H9 (cell line): ENCODE measurements at regions not wholly inside any gene's neighbourhood (a gene's known extent, or its start where the extent isn't known, plus 50 kb on each side); places are given as distances from the start of the nearest gene placed in this dataset.

ENCODE experiments used
- DNase-seq: peaks from one replicate; pipeline ENCODE4 v3.0.0-alpha.2; 2017
- H2AFZ ChIP-seq: one replicate; pipeline ENCODE4 v1.6.1; 2013; ENCODE audit warnings: mild to moderate bottlenecking, low read length, control low read depth, moderate library complexity
- H2AK5ac ChIP-seq: 2 replicates; pipeline ENCODE4 v1.6.1; 2013; ENCODE audit warnings: low read length, control low read depth, mixed read lengths; ENCODE audit not compliant: insufficient read length
- H2BK120ac ChIP-seq: one replicate; pipeline ENCODE4 v1.6.1; 2013; ENCODE audit warnings: low read depth, mild to moderate bottlenecking, low read length, control low read depth, inconsistent platforms; ENCODE audit not compliant: poor library complexity, severe bottlenecking
- H2BK12ac ChIP-seq: 2 replicates; pipeline ENCODE4 v1.6.1; 2013; ENCODE audit warnings: low read length, control low read depth, mixed read lengths, low read depth; ENCODE audit not compliant: insufficient read length
- H2BK15ac ChIP-seq: 2 replicates; pipeline ENCODE4 v1.6.1; 2013; ENCODE audit warnings: low read depth, low read length, control low read depth
- H2BK20ac ChIP-seq: one replicate; pipeline ENCODE4 v1.6.1; 2013; ENCODE audit warnings: low read depth, mild to moderate bottlenecking, low read length, control low read depth, inconsistent platforms; ENCODE audit not compliant: poor library complexity, severe bottlenecking
- H2BK5ac ChIP-seq: 2 replicates; pipeline ENCODE4 v1.6.1; 2013; ENCODE audit warnings: low read length, control low read depth, mixed read lengths; ENCODE audit not compliant: insufficient read length
- H3K14ac ChIP-seq: 2 replicates; pipeline ENCODE4 v1.6.1; 2013; ENCODE audit warnings: low read length, control low read depth; ENCODE audit not compliant: insufficient read depth
- H3K18ac ChIP-seq: 2 replicates; pipeline ENCODE4 v1.6.1; 2013; ENCODE audit warnings: low read depth, mild to moderate bottlenecking, mixed read lengths, low read length, control low read depth; ENCODE audit not compliant: insufficient read length
- H3K23ac ChIP-seq: 2 replicates; pipeline ENCODE4 v1.6.1; 2013; ENCODE audit warnings: low read length, control low read depth, mixed read lengths, low read depth; ENCODE audit not compliant: insufficient read length
- H3K23me2 ChIP-seq: 2 replicates; pipeline ENCODE4 v1.6.1; 2013; ENCODE audit warnings: low read depth, mild to moderate bottlenecking, mixed read lengths, low read length, control low read depth; ENCODE audit not compliant: insufficient read length, poor library complexity, severe bottlenecking
- H3K27ac ChIP-seq: 2 replicates; pipeline ENCODE4 v1.5.1; 2013; ENCODE audit warnings: low read length, control low read depth, mixed read lengths, low read depth; ENCODE audit not compliant: insufficient read length
- H3K27me3 ChIP-seq: 2 replicates; pipeline ENCODE4 v1.6.1; 2013; ENCODE audit warnings: low read length, control low read depth, inconsistent platforms; ENCODE audit not compliant: insufficient read depth
- H3K4ac ChIP-seq: 2 replicates; pipeline ENCODE4 v1.6.1; 2013; ENCODE audit warnings: low read depth, mild to moderate bottlenecking, control low read depth, inconsistent platforms, low read length, moderate library complexity
- H3K4me1 ChIP-seq: 2 replicates; pipeline ENCODE4 v1.6.1; 2013; ENCODE audit warnings: low read length, control low read depth, inconsistent platforms; ENCODE audit not compliant: insufficient read depth
- H3K4me2 ChIP-seq: 2 replicates; pipeline ENCODE4 v1.6.1; 2013; ENCODE audit warnings: low read length, control low read depth, mixed read lengths; ENCODE audit not compliant: insufficient read length, insufficient read depth
- H3K56ac ChIP-seq: 2 replicates; pipeline ENCODE4 v1.6.1; 2013; ENCODE audit warnings: low read depth, mild to moderate bottlenecking, mixed read lengths, low read length, control low read depth; ENCODE audit not compliant: insufficient read length
- H3K79me1 ChIP-seq: 2 replicates; pipeline ENCODE4 v1.6.1; 2013; ENCODE audit warnings: low read depth, mild to moderate bottlenecking, moderate library complexity, low read length, control low read depth, inconsistent platforms; ENCODE audit not compliant: insufficient read depth, poor library complexity, severe bottlenecking
- H3K79me2 ChIP-seq: 2 replicates; pipeline ENCODE4 v1.6.1; 2013; ENCODE audit warnings: low read length, control low read depth, inconsistent platforms; ENCODE audit not compliant: insufficient read depth
- H3K9ac ChIP-seq: 2 replicates; pipeline ENCODE4 v1.6.1; 2013; ENCODE audit warnings: low read length, control low read depth, mixed read lengths; ENCODE audit not compliant: insufficient read length; ENCODE audit errors: extremely low read depth
- H3K9me3 ChIP-seq: one replicate; pipeline ENCODE4 v1.6.1; 2013; ENCODE audit warnings: low read depth, low read length, inconsistent platforms; ENCODE audit not compliant: control insufficient read depth
- H3T11ph ChIP-seq: one replicate; pipeline ENCODE4 v1.6.1; 2013; ENCODE audit warnings: mild to moderate bottlenecking, low read length, control low read depth, inconsistent platforms
- H4K20me1 ChIP-seq: one replicate; pipeline ENCODE4 v1.6.1; 2013; ENCODE audit not compliant: control insufficient read depth, insufficient read length, insufficient read depth
- H4K5ac ChIP-seq: 2 replicates; pipeline ENCODE4 v1.6.1; 2013; ENCODE audit warnings: low read depth, mild to moderate bottlenecking, mixed read lengths, low read length, control low read depth; ENCODE audit not compliant: insufficient read length
- H4K8ac ChIP-seq: replicated peaks from 2 replicates; pipeline ENCODE4 v1.6.1; 2013; ENCODE audit warnings: low read length, control low read depth, mixed read lengths, low read depth; ENCODE audit not compliant: insufficient read length
- H4K91ac ChIP-seq: 2 replicates; pipeline ENCODE4 v1.6.1; 2013; ENCODE audit warnings: low read depth, mild to moderate bottlenecking, moderate library complexity, mixed read lengths, low read length, control low read depth; ENCODE audit not compliant: insufficient read length
- H3K27ac Mint-ChIP-seq, 3 experiments: 2 replicates in 2 of 3; 3 replicates in 1 of 3; pipeline ENCODE4 v1.8.0; 2020 to 2021; ENCODE audit warnings: mixed read lengths in 3 of 3, mild to moderate bottlenecking in 1 of 3, moderate library complexity in 1 of 3
- H3K27me3 Mint-ChIP-seq: 2 replicates; pipeline ENCODE4 v1.8.0; 2021; ENCODE audit warnings: low read depth, mild to moderate bottlenecking, moderate library complexity, mixed read lengths
- H3K36me3 Mint-ChIP-seq, 3 experiments: 2 replicates in 2 of 3; 3 replicates in 1 of 3; pipeline ENCODE4 v1.8.0; 2020 to 2021; ENCODE audit warnings: low read depth in 3 of 3, mixed read lengths in 3 of 3; ENCODE audit not compliant: insufficient read depth in 1 of 3
- H3K4me1 Mint-ChIP-seq, 2 experiments: 2 replicates each; pipeline ENCODE4 v1.8.0; 2020; ENCODE audit warnings: mixed read lengths in 2 of 2
- H3K4me3 Mint-ChIP-seq, 2 experiments: 2 replicates in 1 of 2; 3 replicates in 1 of 2; pipeline ENCODE4 v1.8.0; 2020 to 2021; ENCODE audit warnings: mild to moderate bottlenecking in 2 of 2, mixed read lengths in 2 of 2, moderate library complexity in 1 of 2
- H3K9me3 Mint-ChIP-seq, 2 experiments: 2 replicates in 1 of 2; 3 replicates in 1 of 2; pipeline ENCODE4 v1.8.0; 2020; ENCODE audit warnings: mild to moderate bottlenecking in 2 of 2, mixed read lengths in 2 of 2, moderate library complexity in 1 of 2
- WGBS: extraction: QIAGEN DNeasy Blood & Tissue Kit; methylation state at CpG from one replicate; pipeline ENCODE4 v1.1.7; 2013; ENCODE audit warnings: missing lambda C conversion rate, low lambda C conversion rate, mixed read lengths; ENCODE audit not compliant: insufficient read length; ENCODE audit errors: extremely low coverage; 5-methylcytosine and 5-hydroxymethylcytosine counted together
- TF ChIP-seq, protein P1 (sequence below): fragments of 200-600 bp; sonication (generic); conservative IDR thresholded peaks from 3 replicates; pipeline ENCODE4 v1.8.0; 2021; ENCODE audit warnings: antibody characterized with exemption, mild to moderate bottlenecking

DNA sequence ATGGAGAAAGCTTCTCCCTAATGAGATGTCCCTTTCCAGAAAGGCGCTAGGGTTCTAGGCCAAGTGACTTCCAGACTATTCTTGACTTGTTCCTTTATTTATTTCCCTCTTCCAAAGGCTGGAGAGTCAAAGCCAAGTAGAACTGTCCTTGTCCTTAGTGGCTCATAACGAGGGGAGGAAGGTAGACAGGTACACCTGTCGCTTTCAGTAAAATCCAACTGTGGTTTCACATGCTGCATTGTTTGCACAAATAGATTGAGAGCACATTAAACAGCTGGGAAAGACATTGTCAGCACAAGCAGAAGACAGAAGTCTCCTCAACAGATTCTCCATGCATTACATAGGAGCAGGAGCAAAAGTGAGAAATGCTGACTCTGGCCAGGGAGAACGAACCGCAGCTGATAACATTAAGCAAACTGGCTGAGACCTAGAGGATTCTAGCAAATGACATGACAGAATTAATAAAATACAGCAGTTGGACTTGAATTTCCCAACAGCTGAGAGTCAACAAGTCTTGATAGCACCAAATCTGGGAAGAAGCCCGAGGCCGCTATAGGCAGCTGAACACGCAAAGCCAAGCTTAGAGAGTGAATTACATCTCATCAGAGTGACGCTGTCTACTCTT lies 227.7 kb downstream of the TLE3 start:
- DNase-seq = no peak
- Mint-ChIP-seq H3K27ac (no peak overlapping the region), H3K36me3 (peaks cover 2 to 7% (median 4%) of the 10 kb centered on the region in 3 experiments; a peak in 2 of 7 replicates), H3K9me3 (peaks cover 9 to 15% of the 10 kb centered on the region in 2 experiments; a peak in 4 of 5 replicates), H3K27me3 (peaks cover 4% of the 10 kb centered on the region), H3K4me3 (no peak overlapping the region), H3K4me1 (peaks cover 0 to 5% of the 10 kb centered on the region in 2 experiments; a peak in 1 of 4 replicates)
- Histone ChIP-seq H2AK5ac (no peak overlapping the region), H3K27me3 (no peaks in the 10 kb centered on the region), H3K4me2 (no peak overlapping the region), H4K5ac (no peak overlapping the region), H3T11ph (no peak overlapping the region), H4K91ac (no peak overlapping the region), H3K27ac (no peak overlapping the region), H2BK20ac (no peak overlapping the region), H3K18ac (no peak overlapping the region), H3K79me1 (no peaks in the 10 kb centered on the region), H2BK15ac (no peak overlapping the region), H4K8ac (no peak overlapping the region), H3K56ac (no peak overlapping the region), H3K9me3 (no peaks in the 10 kb centered on the region), H2BK120ac (no peak overlapping the region), H3K4ac (no peak overlapping the region), H3K14ac (no peak overlapping the region), H4K20me1 (no peaks in the 10 kb centered on the region), H2AFZ (no peak overlapping the region), H3K23ac (no peak overlapping the region), H3K4me1 (no peaks in the 10 kb centered on the region), H2BK5ac (no peak overlapping the region), H3K23me2 (no peaks in the 10 kb centered on the region), H3K79me2 (no peaks in the 10 kb centered on the region), H3K9ac (no peak overlapping the region), H2BK12ac (no peak overlapping the region)
- WGBS = no CpG with 5 or more reads among the region's 9 CpGs
- TF ChIP-seq, protein P1, sequence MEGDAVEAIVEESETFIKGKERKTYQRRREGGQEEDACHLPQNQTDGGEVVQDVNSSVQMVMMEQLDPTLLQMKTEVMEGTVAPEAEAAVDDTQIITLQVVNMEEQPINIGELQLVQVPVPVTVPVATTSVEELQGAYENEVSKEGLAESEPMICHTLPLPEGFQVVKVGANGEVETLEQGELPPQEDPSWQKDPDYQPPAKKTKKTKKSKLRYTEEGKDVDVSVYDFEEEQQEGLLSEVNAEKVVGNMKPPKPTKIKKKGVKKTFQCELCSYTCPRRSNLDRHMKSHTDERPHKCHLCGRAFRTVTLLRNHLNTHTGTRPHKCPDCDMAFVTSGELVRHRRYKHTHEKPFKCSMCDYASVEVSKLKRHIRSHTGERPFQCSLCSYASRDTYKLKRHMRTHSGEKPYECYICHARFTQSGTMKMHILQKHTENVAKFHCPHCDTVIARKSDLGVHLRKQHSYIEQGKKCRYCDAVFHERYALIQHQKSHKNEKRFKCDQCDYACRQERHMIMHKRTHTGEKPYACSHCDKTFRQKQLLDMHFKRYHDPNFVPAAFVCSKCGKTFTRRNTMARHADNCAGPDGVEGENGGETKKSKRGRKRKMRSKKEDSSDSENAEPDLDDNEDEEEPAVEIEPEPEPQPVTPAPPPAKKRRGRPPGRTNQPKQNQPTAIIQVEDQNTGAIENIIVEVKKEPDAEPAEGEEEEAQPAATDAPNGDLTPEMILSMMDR = no peak
